ENCODE measurements at regions not wholly inside any gene's neighbourhood (a gene's known extent, or its start where the extent isn't known, plus 50 kb on each side); places are given as distances from the start of the nearest gene placed in this dataset.
"Not testable (repeated sequence)": the region's sequence is repeated elsewhere in the genome, so short reads cannot be mapped to it uniquely, and the experiment has no call there.

DNA sequence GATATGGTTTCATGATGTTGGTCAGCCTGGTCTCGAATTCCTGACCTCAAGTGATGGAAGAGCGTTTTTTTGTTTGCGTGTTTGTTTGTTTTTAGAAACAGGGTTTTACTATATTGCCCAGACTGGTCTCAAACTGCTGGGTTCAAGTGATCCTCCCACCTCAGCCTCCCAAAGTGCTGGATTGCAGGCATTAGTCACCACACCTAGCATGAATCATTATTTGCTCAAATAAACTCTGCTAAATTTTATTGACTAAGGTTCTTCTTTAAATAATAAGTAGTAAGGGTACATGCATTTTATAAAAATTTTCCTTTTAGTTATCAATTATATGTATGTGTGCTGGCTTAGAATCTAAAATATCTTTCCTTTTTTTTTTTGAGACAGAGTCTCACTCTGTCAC lies 52.9 kb downstream of the ZBTB9 start:
- no peak for DNase-seq

DNA sequence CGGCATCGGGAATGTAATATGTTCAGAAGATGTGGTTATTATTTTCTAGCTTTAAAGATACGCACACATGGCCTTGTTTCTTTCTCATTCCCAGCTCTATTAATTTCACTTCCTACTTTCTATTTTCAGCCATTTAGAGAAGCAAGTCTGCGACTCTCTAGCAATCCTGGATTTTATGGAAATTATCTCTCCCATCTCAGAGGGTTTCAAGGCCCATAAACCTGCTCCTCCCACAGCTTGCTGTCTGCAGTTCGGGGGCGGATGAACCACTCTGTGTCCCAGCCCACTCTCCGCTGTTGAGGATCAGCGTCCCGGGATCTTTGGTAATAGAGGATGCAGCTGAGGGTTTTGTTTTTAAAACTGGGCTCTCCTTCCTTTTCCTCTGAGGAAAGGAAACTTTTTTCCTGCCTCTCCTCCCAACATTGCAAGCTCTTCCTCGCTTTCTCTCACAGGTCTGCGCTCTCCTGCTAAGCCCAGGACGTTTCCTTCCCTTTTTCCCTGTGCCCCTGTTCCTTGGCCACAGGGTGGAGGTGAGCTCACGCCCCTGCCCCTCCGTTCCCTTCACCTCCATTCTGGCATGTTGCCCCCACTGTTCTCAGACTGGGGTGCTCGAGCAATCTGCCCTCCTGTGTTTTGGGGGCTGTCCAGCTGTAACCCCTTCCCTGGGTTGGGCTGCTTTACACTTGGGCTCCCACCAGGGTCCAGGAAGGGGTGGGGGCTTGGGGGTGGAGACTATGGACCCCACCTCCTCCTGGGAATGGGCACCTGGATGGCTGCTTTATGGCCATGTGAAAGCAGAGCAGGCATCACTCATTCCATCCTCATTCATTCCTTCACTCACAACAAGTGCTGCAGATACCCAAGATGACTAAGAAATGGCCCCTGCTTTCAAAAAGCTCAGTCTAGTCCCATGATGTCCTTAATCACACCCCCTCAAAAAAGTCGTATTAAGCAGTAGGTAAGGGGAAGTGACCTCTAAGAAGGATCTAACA lies 54.9 kb downstream of the ZBTB9 start:
- DNase-seq: peak; percentile 67

DNA sequence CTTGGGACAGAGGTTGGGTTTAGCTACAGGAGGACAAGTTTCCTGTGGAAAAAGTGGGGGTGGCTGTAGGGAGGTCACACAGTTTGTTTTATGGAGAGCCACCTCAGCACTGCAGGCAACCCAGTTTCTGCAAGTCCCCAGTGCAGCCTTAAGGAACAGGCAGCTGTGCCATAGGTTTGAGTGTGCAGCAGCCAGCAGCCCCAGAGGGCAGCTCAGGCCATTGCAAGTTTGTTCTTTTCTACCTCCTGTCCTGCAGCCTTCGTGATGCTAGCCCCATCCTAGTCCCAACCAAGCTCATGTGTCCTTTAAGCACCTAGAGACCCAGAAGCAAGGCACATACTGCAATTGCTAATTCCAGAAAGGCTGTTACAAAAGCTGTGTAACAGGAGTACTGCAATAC lies 58.8 kb downstream of the ZBTB9 start:
- DNase-seq: no peak

DNA sequence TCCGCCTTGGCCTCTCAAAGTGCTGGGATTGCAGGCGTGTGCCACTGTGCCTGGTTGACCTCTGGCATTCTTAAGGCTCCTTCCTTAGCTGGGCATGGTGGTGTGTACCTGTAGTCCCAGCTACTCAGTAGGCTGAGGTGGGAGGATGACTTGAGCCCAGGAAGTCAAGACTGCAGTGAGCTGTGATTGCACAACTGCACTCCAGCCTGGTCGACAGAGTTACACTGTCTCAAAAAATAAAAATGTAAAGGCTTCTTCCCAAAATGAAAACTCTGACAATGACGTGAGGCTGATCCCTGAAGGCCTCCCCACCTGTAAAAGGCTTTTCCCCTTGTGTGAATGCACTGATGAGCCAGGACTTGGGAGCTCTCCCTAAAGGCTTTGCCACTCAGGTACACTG lies 62.4 kb downstream of the ZBTB9 start:
- no peak for DNase-seq

GRCh38 chr6:33520636-33521488 lies 59.2 kb downstream of the BAK1 start:
- DNase-seq: not testable (repeated sequence)

DNA sequence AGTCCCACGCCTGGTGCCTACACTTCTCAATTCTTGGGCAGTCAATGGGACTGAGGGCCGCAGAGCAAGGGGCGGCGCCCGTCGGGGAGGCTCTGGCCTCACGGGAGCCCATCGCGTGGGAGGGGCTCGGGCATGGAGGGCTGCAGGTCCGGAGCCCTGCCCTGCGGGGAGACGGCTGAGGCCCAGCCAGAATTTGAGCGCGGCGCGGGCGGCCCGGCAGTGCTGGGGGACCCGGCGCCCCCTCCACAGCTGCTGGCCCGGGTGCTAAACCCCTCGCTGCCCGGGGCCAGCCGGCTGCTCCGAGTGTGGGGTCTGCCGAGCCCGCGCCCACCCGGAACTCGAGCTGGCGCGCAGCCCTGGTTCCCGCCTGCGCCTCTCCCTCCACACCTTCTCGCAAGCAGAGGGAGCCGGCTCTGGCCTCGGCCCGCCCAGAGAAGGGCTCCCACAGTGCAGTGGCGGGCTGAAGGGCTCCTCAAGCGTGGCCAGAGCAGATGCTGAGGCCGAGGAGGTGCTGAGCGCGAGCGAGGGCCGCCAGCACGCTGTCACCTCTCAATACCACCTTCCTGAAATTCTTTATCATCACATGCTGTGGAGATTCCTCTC lies 58.5 kb downstream of the BAK1 start:
- no peak for DNase-seq
